BJ (cell line): ENCODE measurements at regions not wholly inside any gene's neighbourhood (a gene's known extent, or its start where the extent isn't known, plus 50 kb on each side); places are given as distances from the start of the nearest gene placed in this dataset.

Experiments used
- CTCF ChIA-PET: fragments of 350-600 bp; formaldehyde crosslinking; extraction: SDS; loops from one replicate; lab custom pipeline; 2021; ENCODE audit warnings: antibody characterized with exemption, inconsistent platforms; lab: Yijun Ruan, JAX
- POLR2A ChIA-PET: fragments of 300-600 bp; sonication (Branson Sonifier 250); formaldehyde crosslinking; extraction: SDS; loops from one replicate; lab custom pipeline; 2021; ENCODE audit warnings: antibody characterized with exemption; lab: Charles Lee
- DNase-seq: peaks from one replicate; pipeline ENCODE4 v3.0.0-alpha.2; 2011; ENCODE audit warnings: low read depth
- H3K27me3 ChIP-seq: 2 replicates; pipeline ENCODE4 v1.6.0; 2011; ENCODE audit warnings: low read length; ENCODE audit not compliant: control insufficient read depth, insufficient read depth
- H3K36me3 ChIP-seq: 2 replicates; pipeline ENCODE4 v1.5.1; 2011; ENCODE audit warnings: low read length; ENCODE audit not compliant: control insufficient read depth, insufficient read depth
- H3K4me3 ChIP-seq: 2 replicates; pipeline ENCODE4 v1.5.1; 2011; ENCODE audit warnings: low read depth, mild to moderate bottlenecking, control low read depth, low read length
- TF ChIP-seq, protein P1 (sequence below): IDR thresholded peaks from 2 replicates; pipeline ENCODE4 v1.5.1; 2011; ENCODE audit warnings: low read depth, mild to moderate bottlenecking, control low read depth, inconsistent platforms, low read length, moderate library complexity; ENCODE audit not compliant: insufficient read depth

DNA sequence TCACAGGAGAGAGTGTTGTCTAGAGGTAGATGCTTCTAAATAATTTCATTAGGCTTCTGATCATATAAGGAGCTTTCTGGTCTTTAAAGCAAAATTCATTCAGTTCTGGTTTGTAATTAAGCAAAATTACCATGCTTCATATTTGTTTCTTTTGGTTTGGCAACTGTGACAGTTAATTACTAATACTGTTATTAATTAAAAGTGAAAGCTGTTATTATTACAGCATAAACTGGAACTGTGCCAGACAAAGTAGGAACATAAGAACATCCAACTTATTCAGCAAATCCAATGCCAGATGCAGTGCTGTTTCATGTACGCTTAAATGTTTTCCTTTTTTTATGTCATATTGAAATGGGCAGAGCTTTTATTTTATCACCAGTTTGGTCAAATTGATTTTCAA, 70.4 kb upstream of the DAB2 start:
- Histone ChIP-seq H3K36me3 (no peaks in the 10 kb centered on the region), H3K4me3 (no peak overlapping the region), H3K27me3 (no peaks in the 10 kb centered on the region)
- POLR2A ChIA-PET: no interaction called here
- TF ChIP-seq, protein P1, sequence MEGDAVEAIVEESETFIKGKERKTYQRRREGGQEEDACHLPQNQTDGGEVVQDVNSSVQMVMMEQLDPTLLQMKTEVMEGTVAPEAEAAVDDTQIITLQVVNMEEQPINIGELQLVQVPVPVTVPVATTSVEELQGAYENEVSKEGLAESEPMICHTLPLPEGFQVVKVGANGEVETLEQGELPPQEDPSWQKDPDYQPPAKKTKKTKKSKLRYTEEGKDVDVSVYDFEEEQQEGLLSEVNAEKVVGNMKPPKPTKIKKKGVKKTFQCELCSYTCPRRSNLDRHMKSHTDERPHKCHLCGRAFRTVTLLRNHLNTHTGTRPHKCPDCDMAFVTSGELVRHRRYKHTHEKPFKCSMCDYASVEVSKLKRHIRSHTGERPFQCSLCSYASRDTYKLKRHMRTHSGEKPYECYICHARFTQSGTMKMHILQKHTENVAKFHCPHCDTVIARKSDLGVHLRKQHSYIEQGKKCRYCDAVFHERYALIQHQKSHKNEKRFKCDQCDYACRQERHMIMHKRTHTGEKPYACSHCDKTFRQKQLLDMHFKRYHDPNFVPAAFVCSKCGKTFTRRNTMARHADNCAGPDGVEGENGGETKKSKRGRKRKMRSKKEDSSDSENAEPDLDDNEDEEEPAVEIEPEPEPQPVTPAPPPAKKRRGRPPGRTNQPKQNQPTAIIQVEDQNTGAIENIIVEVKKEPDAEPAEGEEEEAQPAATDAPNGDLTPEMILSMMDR: no peak
- DNase-seq: no peak
- CTCF ChIA-PET: no interaction called here

- CTCF ChIA-PET: no interaction called here
- H3K4me3 ChIP-seq: no peak overlapping the region
- TF ChIP-seq, protein P1: no peak
- no peaks in the 10 kb centered on the region for H3K36me3 ChIP-seq
- no peak for DNase-seq
- POLR2A ChIA-PET: interaction anchor here (1.0 kb wide), 1 partner anchor 18 kb away, joined by 3 read pairs; no protein-coding TSS in a partner anchor
- no peaks in the 10 kb centered on the region for H3K27me3 ChIP-seq
Measured at GRCh38 chr5:39494534-39494933, 69.8 kb upstream of the DAB2 start.

- POLR2A ChIA-PET: interaction anchor here (1.0 kb wide), 1 partner anchor 18 kb away, joined by 3 read pairs; no protein-coding TSS in a partner anchor
- Histone ChIP-seq H3K36me3 (no peaks in the 10 kb centered on the region), H3K4me3 (no peak overlapping the region), H3K27me3 (no peaks in the 10 kb centered on the region)
- no peak for DNase-seq
- CTCF ChIA-PET: no interaction called here
- TF ChIP-seq, protein P1: no peak
Measured at GRCh38 chr5:39494107-39494510, 69.3 kb upstream of the DAB2 start.

DNA sequence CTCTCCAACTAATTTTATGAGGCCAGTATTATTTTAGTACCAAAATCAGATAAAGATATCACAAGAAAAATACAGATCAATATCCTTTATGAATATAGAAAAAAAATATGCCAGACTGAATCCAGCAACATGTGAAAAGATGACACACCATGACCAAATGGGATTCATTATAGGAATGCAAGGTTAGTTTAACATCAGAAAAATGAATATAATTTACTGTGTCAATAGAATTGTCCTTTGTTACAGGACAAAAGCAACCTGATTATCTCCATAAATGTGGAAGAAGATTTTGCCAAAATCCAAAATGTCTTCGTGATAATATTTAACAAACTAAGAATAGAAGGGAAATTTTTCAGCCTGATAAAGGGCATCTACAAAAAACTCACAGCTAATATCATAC, 66.4 kb upstream of the DAB2 start:
- CTCF ChIA-PET: no interaction called here
- no peak for DNase-seq
- no peak overlapping the region for H3K4me3 ChIP-seq
- POLR2A ChIA-PET: no interaction called here
- no peaks in the 10 kb centered on the region for H3K36me3 ChIP-seq
- TF ChIP-seq, protein P1: no peak
- H3K27me3 ChIP-seq: no peaks in the 10 kb centered on the region

- TF ChIP-seq, protein P1: no peak
- Histone ChIP-seq H3K4me3 (no peak overlapping the region), H3K36me3 (no peaks in the 10 kb centered on the region), H3K27me3 (no peaks in the 10 kb centered on the region)
- ChIA-PET POLR2A (no interaction called here), CTCF (no interaction called here)
- no peak for DNase-seq
Measured at GRCh38 chr5:39489263-39489662, 64.5 kb upstream of the DAB2 start.
